Cardiac muscle cell (in vitro differentiated cells and primary cell): ENCODE measurements at regions not wholly inside any gene's neighbourhood (a gene's known extent, or its start where the extent isn't known, plus 50 kb on each side); places are given as distances from the start of the nearest gene placed in this dataset.

ENCODE experiments used
- DNase-seq, 2 donors: peaks; one replicate each; pipeline versions ENCODE4 v3.0.0 to v3.0.0-alpha.2; 2010 to 2017; ENCODE audit warnings: low read depth in 1 of 2, low spot score in 1 of 2
- H3K27ac ChIP-seq: fragments of 200-600 bp; sonication (generic); 2 replicates; pipeline ENCODE4 v1.5.1; 2016
- H3K27me3 ChIP-seq: fragments of 200-600 bp; sonication (generic); 2 replicates; pipeline ENCODE4 v1.6.0; 2016; ENCODE audit warnings: control low read depth
- H3K36me3 ChIP-seq: fragments of 200-600 bp; sonication (generic); 2 replicates; pipeline ENCODE4 v1.5.1; 2016; ENCODE audit warnings: control low read depth
- H3K4me1 ChIP-seq: fragments of 200-600 bp; sonication (generic); 2 replicates; pipeline ENCODE4 v1.8.1; 2017; ENCODE audit warnings: low read depth, mild to moderate bottlenecking, mixed run types
- H3K4me3 ChIP-seq: fragments of 200-600 bp; sonication (generic); 2 replicates; pipeline ENCODE4 v1.5.1; 2016; ENCODE audit warnings: mild to moderate bottlenecking
- H3K9me3 ChIP-seq: fragments of 200-600 bp; sonication (generic); 2 replicates; pipeline ENCODE4 v1.5.1; 2017; ENCODE audit warnings: low read depth, mild to moderate bottlenecking, control low read depth
- CTCF ChIP-seq: IDR thresholded peaks from 2 replicates; pipeline ENCODE4 v1.5.1; 2012; ENCODE audit warnings: low read depth, mild to moderate bottlenecking, low read length

GRCh38 chr18:44626807-44627206 lies 53.9 kb upstream of the SETBP1 start:
- H3K4me1 ChIP-seq = no peaks in the 10 kb centered on the region
- no peak overlapping the region for H3K27ac ChIP-seq
- H3K27me3 ChIP-seq = no peaks in the 10 kb centered on the region
- no peak for TF ChIP-seq CTCF
- no peak overlapping the region for H3K4me3 ChIP-seq
- DNase-seq = peak in 1 of 2 donors; percentile 6
- no peaks in the 10 kb centered on the region for H3K36me3 ChIP-seq
- no peaks in the 10 kb centered on the region for H3K9me3 ChIP-seq

GRCh38 chr18:44627280-44627679 lies 53.4 kb upstream of the SETBP1 start:
- Histone ChIP-seq H3K4me3 (no peak overlapping the region), H3K27ac (no peak overlapping the region), H3K9me3 (no peaks in the 10 kb centered on the region), H3K27me3 (no peaks in the 10 kb centered on the region), H3K4me1 (peaks cover 4% of the 10 kb centered on the region), H3K36me3 (no peaks in the 10 kb centered on the region)
- TF ChIP-seq CTCF = no peak
- DNase-seq = peak in 1 of 2 donors; percentile 76

- DNase-seq = no peak
- Histone ChIP-seq H3K9me3 (no peaks in the 10 kb centered on the region), H3K36me3 (no peaks in the 10 kb centered on the region), H3K4me3 (no peak overlapping the region), H3K27me3 (no peaks in the 10 kb centered on the region), H3K4me1 (peaks cover 4% of the 10 kb centered on the region), H3K27ac (no peak overlapping the region)
- no peak for TF ChIP-seq CTCF
Measured at GRCh38 chr18:44629406-44629805, 51.3 kb upstream of the SETBP1 start.

- H3K4me3 ChIP-seq = no peak overlapping the region
- TF ChIP-seq CTCF = no peak
- H3K27ac ChIP-seq = no peak overlapping the region
- no peaks in the 10 kb centered on the region for H3K9me3 ChIP-seq
- H3K36me3 ChIP-seq = no peaks in the 10 kb centered on the region
- peaks cover 7% of the 10 kb centered on the region for H3K4me1 ChIP-seq
- no peaks in the 10 kb centered on the region for H3K27me3 ChIP-seq
- no peak for DNase-seq
Measured at GRCh38 chr18:44630118-44630517, 50.6 kb upstream of the SETBP1 start.
